ENCODE measurements at regions not wholly inside any gene's neighbourhood (a gene's known extent, or its start where the extent isn't known, plus 50 kb on each side); places are given as distances from the start of the nearest gene placed in this dataset.

DNA sequence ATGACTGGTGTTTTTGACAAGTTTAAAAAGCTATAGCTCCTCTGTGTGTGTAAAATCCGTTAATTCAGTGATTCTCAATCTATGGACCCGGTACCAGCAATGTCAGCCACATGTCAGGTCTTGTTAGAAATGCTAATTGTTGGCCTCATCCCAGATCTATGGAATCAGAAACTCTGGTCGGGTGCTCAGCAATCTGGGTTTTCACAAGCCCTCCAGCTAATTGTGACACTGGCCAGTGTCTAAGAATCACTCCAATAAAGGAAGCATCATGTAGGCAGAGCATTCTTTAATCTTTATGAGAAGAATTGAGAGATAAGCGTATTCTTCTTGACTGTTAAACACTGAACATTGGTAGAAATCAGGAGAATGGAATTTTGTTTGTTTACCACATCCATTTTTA lies 1498.2 kb upstream of the TENM3 start:
- DNase-seq (ENCODE audit: extremely low read depth, low read depth) = no peak
- TF ChIP-seq, protein P1, sequence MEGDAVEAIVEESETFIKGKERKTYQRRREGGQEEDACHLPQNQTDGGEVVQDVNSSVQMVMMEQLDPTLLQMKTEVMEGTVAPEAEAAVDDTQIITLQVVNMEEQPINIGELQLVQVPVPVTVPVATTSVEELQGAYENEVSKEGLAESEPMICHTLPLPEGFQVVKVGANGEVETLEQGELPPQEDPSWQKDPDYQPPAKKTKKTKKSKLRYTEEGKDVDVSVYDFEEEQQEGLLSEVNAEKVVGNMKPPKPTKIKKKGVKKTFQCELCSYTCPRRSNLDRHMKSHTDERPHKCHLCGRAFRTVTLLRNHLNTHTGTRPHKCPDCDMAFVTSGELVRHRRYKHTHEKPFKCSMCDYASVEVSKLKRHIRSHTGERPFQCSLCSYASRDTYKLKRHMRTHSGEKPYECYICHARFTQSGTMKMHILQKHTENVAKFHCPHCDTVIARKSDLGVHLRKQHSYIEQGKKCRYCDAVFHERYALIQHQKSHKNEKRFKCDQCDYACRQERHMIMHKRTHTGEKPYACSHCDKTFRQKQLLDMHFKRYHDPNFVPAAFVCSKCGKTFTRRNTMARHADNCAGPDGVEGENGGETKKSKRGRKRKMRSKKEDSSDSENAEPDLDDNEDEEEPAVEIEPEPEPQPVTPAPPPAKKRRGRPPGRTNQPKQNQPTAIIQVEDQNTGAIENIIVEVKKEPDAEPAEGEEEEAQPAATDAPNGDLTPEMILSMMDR (IDR thresholded peaks at IDR 0.05; ENCODE audit: low read depth, low read length, missing control alignments) = no peak
- H3K4me3 ChIP-seq (replicated peaks; ENCODE audit: low read depth, low read length) = no peak overlapping the region

DNA sequence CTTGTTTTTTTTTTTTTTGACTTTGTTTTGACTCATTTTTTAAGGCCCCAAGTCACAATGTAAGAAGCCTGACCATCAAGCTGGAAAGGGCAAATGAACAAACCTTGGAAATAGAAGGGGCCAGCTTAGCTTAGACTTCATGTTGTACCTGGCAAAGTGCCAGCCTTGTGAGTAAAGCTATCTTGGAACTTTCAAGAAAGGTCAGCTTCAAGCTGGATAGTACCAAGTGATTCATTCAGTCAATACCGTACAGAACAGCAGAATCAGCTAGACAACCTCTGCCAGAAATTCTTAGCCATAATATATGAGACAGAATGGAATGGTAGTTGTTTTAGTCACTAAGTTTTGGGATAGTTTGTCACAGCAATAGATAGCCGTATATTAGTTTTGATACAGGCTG lies 1492.2 kb upstream of the TENM3 start:
- H3K4me3 ChIP-seq (replicated peaks; ENCODE audit: low read depth, low read length) = no peak overlapping the region
- DNase-seq (ENCODE audit: extremely low read depth, low read depth) = no peak
- TF ChIP-seq, protein P1 (IDR thresholded peaks at IDR 0.05; ENCODE audit: low read depth, low read length, missing control alignments) = no peak

DNA sequence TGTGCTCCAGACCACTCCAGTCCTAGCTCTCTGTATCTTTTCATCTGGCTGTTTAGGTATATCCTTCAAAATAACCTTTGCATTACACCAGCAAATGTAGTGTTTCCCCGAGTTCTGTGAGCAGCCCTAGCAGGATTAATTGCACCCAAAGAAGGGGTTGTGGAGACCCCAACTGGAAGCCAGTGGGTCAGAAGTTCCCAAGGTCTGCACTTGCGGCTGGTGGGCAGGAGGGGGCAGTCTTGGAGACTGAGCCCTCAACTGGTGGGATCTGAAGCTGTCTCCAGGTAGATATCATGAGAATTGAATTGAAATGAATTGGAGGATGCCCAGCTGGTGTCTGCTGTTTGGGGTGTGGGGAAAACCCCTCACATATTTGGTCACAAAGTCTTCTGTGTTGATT lies 1485.3 kb upstream of the TENM3 start:
- no peak overlapping the region for H3K4me3 ChIP-seq (replicated peaks; ENCODE audit: low read depth, low read length)
- TF ChIP-seq, protein P1 (IDR thresholded peaks at IDR 0.05; ENCODE audit: low read depth, low read length, missing control alignments) = no peak
- no peak for DNase-seq (ENCODE audit: extremely low read depth, low read depth)

DNA sequence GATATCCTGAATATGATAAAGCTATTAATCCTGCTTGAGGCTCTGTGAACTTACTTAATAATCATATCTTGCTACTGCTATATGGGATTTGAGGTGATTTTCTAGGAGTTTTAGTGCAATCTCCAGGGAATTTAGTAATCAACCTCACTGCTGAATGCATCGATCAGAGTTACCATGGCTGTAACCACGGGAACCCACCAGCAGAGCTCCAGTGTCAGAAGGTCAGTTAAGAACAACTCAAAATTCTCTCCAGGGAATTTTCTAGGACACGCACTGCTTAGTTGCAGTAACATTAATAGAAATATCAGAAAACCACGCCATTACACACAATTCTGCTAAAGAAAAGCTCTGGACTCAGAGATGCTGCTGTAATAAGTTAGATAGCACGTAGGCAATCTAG lies 1477.2 kb upstream of the TENM3 start:
- TF ChIP-seq, protein P1 (IDR thresholded peaks at IDR 0.05; ENCODE audit: low read depth, low read length, missing control alignments) = no peak
- H3K4me3 ChIP-seq (replicated peaks; ENCODE audit: low read depth, low read length) = no peak overlapping the region
- no peak for DNase-seq (ENCODE audit: extremely low read depth, low read depth)

DNA sequence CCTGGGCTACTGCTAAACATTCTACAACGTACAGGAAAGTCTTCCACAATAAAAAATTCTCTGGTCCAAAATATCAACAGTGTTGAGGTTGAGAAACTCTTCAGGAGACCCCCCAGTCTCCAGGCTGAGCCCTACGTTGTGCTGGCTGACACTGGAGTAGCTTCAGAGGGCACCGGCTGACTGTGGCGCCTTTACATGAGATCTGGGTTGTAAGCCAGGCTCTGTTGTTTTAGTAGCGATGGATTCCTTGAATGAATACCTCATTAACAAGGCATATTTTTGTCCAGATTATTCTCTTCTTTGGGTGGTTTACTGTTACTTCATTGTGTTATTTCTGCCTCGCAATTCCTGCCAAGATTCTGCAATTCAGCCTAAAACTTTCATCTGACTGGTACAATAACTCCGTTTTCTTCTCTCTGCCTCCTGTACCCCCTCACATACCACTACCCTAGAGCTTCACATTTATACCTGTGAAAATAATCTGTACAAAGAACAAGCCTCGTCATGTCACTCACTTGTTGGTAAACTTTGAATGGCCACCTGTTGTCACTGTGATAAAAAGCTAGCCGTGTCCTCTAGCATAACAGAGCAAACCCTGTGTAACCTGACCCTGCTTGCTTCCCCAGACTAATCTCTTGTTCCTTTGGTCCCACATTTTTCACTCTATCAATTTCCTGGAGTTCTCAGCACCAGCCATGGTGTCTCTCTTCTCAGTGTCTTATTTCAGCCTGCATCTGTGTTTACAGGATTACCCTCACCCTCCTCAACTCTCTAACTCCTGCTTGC lies 1476.1 kb upstream of the TENM3 start:
- no peak for DNase-seq (ENCODE audit: extremely low read depth, low read depth)
- TF ChIP-seq, protein P1 (IDR thresholded peaks at IDR 0.05; ENCODE audit: low read depth, low read length, missing control alignments) = no peak
- H3K4me3 ChIP-seq (replicated peaks; ENCODE audit: low read depth, low read length) = no peak overlapping the region

DNA sequence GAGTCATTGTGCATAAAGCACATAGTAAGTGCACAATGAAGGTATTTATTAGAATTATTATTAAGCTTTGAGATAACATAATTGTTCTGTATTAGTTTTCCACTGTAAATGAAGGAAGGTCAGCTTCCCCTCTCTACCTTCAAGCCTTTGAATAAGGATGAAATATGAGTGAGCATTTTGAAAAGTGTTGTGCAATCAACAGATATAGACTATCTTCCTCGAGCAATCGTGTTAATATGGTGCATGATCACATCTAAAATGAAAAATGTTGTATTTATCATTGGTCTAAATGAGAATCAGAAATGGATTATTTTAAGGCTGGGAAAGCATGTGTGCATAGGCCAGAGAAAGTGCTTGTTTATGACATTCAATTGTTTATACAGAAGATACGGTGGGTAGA lies 1474.6 kb upstream of the TENM3 start:
- TF ChIP-seq, protein P1 (IDR thresholded peaks at IDR 0.05; ENCODE audit: low read depth, low read length, missing control alignments) = no peak
- no peak for DNase-seq (ENCODE audit: extremely low read depth, low read depth)
- no peak overlapping the region for H3K4me3 ChIP-seq (replicated peaks; ENCODE audit: low read depth, low read length)

DNA sequence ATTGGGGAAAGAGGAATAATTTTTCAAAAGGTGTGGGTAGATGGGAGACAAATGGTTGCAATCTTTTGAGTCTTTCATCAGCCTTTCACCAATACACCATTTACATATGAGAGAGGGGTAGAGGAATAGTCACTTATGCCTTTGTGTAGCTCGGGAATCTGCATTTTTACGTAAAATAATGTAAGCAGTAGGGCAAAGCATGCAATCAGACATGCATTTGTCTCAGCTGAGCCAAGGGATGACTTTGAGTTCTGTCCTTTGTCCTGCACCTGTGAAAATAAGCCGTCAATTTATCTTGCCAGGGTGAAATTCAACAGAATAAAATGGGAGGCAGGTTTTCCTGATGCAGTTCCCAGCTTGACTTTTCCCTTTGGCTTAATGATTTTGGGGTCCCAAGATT lies 1473.4 kb upstream of the TENM3 start:
- TF ChIP-seq, protein P1 (IDR thresholded peaks at IDR 0.05; ENCODE audit: low read depth, low read length, missing control alignments) = no peak
- H3K4me3 ChIP-seq (replicated peaks; ENCODE audit: low read depth, low read length) = no peak overlapping the region
- no peak for DNase-seq (ENCODE audit: extremely low read depth, low read depth)

All from HFF-Myc (cell line).